ENCODE measurements at regions not wholly inside any gene's neighbourhood (a gene's known extent, or its start where the extent isn't known, plus 50 kb on each side); places are given as distances from the start of the nearest gene placed in this dataset.
A peak's percentile ranks its signal among the peaks of the same experiment; 100 is the strongest.

DNA sequence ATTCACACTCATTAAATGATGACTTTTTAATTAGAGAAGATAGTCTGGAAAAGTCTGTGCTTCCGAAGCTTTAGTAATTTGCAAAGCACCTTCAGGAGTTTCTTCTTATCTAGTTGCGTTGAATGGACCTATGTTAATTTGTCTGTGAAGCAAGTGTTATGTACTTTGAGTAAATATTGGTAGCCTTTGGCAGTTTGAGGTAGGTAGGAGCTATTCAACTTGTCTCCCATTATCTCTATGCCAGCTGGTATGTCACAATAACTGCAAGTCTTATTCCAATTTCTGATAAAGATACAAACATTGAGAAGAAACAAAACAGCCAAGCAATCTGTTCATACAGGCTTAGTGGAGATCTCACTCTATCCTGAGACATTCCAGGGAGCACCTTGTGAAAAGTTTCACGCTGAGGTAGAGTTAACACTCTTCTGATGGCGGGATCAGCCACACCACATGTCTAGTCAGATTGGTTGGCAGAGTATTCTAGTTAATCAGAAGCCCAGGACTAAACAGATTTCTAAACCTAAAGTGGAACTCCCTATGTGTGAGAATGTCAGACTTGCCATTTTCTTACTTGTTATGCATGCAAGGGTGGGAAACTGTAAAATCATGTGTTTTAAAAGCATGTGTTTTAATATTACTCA lies 219.8 kb upstream of the MANEA start:
- ATAC-seq (no peak), DNase-seq (ENCODE audit: low spot score) (no peak)
- H3K27ac Mint-ChIP-seq, result no peak overlapping the region
- peaks cover 7% of the 10 kb centered on the region for H3K9me3 Mint-ChIP-seq
- H3K27me3 Mint-ChIP-seq (ENCODE audit: low read depth), result no peaks in the 10 kb centered on the region
- H3K4me1 Mint-ChIP-seq, result no peaks in the 10 kb centered on the region
- POLR2A ChIA-PET, result no interaction called here
- CTCF ChIA-PET, result no interaction called here
- TF ChIP-seq, protein P1, sequence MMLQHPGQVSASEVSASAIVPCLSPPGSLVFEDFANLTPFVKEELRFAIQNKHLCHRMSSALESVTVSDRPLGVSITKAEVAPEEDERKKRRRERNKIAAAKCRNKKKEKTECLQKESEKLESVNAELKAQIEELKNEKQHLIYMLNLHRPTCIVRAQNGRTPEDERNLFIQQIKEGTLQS (CRISPR knock-in tag; conservative IDR thresholded peaks at IDR 0.05), result no peak
- TF ChIP-seq, protein P2, sequence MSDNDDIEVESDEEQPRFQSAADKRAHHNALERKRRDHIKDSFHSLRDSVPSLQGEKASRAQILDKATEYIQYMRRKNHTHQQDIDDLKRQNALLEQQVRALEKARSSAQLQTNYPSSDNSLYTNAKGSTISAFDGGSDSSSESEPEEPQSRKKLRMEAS (CRISPR knock-in tag; IDR thresholded peaks at IDR 0.05), result no peak
- TF ChIP-seq GABPB1 (CRISPR knock-in tag; IDR thresholded peaks at IDR 0.05) (no peak), EMX1 (CRISPR knock-in tag; IDR thresholded peaks at IDR 0.05) (no peak), KAT7 (CRISPR knock-in tag; IDR thresholded peaks at IDR 0.05; ENCODE audit: borderline replicate concordance) (no peak), ZNF423 (CRISPR knock-in tag; IDR thresholded peaks at IDR 0.05) (no peak), PRRX2 (CRISPR knock-in tag; IDR thresholded peaks at IDR 0.05) (no peak)
- H3K4me3 Mint-ChIP-seq, result no peak overlapping the region
- no peaks in the 10 kb centered on the region for H3K36me3 Mint-ChIP-seq

DNA sequence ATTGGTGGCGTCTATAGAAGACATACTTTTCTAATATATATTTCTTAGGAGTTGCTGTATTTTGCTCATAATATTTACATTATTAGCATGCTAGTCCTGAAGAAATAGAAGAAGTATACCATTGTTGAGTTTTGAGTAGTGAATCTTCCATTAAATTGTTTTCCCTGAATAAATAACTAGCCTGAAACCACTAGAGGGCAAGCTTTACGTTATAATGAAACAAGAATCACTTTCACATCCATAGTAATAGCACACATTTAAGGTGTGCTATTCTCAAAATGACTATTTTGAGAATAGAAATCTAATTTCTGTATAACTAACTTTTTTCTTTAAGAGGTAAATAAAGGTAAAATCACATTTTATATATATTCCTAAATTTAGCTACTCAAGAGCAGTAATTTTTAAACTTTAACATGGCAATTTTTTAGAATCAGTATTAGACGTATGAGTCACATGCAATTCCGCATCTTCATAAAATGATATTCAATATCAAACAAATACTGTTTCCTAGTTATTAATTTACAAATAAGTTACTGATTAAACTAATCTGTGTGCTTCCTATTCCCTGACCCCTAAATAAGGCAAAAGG lies 213.2 kb upstream of the MANEA start:
- no peak for TF ChIP-seq ZNF121 (CRISPR knock-in tag; IDR thresholded peaks at IDR 0.05)
- TF ChIP-seq, protein P3, sequence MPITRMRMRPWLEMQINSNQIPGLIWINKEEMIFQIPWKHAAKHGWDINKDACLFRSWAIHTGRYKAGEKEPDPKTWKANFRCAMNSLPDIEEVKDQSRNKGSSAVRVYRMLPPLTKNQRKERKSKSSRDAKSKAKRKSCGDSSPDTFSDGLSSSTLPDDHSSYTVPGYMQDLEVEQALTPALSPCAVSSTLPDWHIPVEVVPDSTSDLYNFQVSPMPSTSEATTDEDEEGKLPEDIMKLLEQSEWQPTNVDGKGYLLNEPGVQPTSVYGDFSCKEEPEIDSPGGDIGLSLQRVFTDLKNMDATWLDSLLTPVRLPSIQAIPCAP (CRISPR knock-in tag; IDR thresholded peaks at IDR 0.05), result no peak
- TF ChIP-seq, protein P4, sequence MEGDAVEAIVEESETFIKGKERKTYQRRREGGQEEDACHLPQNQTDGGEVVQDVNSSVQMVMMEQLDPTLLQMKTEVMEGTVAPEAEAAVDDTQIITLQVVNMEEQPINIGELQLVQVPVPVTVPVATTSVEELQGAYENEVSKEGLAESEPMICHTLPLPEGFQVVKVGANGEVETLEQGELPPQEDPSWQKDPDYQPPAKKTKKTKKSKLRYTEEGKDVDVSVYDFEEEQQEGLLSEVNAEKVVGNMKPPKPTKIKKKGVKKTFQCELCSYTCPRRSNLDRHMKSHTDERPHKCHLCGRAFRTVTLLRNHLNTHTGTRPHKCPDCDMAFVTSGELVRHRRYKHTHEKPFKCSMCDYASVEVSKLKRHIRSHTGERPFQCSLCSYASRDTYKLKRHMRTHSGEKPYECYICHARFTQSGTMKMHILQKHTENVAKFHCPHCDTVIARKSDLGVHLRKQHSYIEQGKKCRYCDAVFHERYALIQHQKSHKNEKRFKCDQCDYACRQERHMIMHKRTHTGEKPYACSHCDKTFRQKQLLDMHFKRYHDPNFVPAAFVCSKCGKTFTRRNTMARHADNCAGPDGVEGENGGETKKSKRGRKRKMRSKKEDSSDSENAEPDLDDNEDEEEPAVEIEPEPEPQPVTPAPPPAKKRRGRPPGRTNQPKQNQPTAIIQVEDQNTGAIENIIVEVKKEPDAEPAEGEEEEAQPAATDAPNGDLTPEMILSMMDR (IDR thresholded peaks at IDR 0.05), result peak; percentile 48; the same call in 1 of the 2 replicates
- TF ChIP-seq, protein P1 (CRISPR knock-in tag; conservative IDR thresholded peaks at IDR 0.05), result no peak
- TF ChIP-seq, protein P5, sequence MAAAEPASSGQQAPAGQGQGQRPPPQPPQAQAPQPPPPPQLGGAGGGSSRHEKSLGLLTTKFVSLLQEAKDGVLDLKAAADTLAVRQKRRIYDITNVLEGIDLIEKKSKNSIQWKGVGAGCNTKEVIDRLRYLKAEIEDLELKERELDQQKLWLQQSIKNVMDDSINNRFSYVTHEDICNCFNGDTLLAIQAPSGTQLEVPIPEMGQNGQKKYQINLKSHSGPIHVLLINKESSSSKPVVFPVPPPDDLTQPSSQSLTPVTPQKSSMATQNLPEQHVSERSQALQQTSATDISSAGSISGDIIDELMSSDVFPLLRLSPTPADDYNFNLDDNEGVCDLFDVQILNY (CRISPR knock-in tag; IDR thresholded peaks at IDR 0.05), result no peak
- no peak for DNase-seq (ENCODE audit: low spot score)
- H3K27ac Mint-ChIP-seq, result no peak overlapping the region

DNA sequence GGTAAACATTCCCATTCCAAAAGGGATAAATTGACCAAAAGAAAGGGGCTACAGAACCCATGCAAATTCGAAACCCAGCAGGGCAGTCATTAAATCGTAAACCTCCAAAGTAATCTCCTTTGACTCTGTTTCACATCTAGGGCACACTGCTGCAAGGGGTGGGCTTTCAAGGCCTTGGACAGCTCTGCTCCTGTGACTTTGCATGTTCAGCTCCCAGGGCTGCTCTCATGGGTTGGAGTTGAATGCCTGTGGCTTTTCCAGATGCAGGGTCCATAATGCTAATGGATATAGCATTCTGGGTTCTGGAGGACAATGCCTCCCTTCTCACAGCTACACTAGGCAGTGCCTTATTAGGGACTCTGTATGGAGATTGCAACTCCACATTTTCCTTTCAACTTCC lies 211.9 kb upstream of the MANEA start:
- ChIA-PET CTCF (interaction anchor here (0.9 to 1.2 kb wide), 2 partner anchors 48 to 502 kb away, joined by 3 read pairs; no protein-coding TSS in a partner anchor), POLR2A (interaction anchor here (1.2 kb wide), 1 partner anchor 80 kb away, joined by 3 read pairs; no protein-coding TSS in a partner anchor)
- TF ChIP-seq, protein P6, sequence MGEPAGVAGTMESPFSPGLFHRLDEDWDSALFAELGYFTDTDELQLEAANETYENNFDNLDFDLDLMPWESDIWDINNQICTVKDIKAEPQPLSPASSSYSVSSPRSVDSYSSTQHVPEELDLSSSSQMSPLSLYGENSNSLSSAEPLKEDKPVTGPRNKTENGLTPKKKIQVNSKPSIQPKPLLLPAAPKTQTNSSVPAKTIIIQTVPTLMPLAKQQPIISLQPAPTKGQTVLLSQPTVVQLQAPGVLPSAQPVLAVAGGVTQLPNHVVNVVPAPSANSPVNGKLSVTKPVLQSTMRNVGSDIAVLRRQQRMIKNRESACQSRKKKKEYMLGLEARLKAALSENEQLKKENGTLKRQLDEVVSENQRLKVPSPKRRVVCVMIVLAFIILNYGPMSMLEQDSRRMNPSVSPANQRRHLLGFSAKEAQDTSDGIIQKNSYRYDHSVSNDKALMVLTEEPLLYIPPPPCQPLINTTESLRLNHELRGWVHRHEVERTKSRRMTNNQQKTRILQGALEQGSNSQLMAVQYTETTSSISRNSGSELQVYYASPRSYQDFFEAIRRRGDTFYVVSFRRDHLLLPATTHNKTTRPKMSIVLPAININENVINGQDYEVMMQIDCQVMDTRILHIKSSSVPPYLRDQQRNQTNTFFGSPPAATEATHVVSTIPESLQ (CRISPR knock-in tag; IDR thresholded peaks at IDR 0.05), result no peak
- no peak for TF ChIP-seq GRHL2 (CRISPR knock-in tag; IDR thresholded peaks at IDR 0.05; ENCODE audit: insufficient replicate concordance, severe bottlenecking)
- TF ChIP-seq, protein P7, sequence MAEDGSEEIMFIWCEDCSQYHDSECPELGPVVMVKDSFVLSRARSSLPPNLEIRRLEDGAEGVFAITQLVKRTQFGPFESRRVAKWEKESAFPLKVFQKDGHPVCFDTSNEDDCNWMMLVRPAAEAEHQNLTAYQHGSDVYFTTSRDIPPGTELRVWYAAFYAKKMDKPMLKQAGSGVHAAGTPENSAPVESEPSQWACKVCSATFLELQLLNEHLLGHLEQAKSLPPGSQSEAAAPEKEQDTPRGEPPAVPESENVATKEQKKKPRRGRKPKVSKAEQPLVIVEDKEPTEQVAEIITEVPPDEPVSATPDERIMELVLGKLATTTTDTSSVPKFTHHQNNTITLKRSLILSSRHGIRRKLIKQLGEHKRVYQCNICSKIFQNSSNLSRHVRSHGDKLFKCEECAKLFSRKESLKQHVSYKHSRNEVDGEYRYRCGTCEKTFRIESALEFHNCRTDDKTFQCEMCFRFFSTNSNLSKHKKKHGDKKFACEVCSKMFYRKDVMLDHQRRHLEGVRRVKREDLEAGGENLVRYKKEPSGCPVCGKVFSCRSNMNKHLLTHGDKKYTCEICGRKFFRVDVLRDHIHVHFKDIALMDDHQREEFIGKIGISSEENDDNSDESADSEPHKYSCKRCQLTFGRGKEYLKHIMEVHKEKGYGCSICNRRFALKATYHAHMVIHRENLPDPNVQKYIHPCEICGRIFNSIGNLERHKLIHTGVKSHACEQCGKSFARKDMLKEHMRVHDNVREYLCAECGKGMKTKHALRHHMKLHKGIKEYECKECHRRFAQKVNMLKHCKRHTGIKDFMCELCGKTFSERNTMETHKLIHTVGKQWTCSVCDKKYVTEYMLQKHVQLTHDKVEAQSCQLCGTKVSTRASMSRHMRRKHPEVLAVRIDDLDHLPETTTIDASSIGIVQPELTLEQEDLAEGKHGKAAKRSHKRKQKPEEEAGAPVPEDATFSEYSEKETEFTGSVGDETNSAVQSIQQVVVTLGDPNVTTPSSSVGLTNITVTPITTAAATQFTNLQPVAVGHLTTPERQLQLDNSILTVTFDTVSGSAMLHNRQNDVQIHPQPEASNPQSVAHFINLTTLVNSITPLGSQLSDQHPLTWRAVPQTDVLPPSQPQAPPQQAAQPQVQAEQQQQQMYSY (CRISPR knock-in tag; IDR thresholded peaks at IDR 0.05), result peak; percentile 42; the same call in 1 of the 2 replicates
- TF ChIP-seq, protein P8, sequence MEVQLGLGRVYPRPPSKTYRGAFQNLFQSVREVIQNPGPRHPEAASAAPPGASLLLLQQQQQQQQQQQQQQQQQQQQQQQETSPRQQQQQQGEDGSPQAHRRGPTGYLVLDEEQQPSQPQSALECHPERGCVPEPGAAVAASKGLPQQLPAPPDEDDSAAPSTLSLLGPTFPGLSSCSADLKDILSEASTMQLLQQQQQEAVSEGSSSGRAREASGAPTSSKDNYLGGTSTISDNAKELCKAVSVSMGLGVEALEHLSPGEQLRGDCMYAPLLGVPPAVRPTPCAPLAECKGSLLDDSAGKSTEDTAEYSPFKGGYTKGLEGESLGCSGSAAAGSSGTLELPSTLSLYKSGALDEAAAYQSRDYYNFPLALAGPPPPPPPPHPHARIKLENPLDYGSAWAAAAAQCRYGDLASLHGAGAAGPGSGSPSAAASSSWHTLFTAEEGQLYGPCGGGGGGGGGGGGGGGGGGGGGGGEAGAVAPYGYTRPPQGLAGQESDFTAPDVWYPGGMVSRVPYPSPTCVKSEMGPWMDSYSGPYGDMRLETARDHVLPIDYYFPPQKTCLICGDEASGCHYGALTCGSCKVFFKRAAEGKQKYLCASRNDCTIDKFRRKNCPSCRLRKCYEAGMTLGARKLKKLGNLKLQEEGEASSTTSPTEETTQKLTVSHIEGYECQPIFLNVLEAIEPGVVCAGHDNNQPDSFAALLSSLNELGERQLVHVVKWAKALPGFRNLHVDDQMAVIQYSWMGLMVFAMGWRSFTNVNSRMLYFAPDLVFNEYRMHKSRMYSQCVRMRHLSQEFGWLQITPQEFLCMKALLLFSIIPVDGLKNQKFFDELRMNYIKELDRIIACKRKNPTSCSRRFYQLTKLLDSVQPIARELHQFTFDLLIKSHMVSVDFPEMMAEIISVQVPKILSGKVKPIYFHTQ (CRISPR knock-in tag; IDR thresholded peaks at IDR 0.05), result no peak
- H3K36me3 Mint-ChIP-seq, result no peaks in the 10 kb centered on the region
- H3K4me3 Mint-ChIP-seq, result no peak overlapping the region
- no peaks in the 10 kb centered on the region for H3K27me3 Mint-ChIP-seq (ENCODE audit: low read depth)
- peaks cover 22% of the 10 kb centered on the region for H3K4me1 Mint-ChIP-seq
- ATAC-seq (peak; percentile 91), DNase-seq (ENCODE audit: low spot score) (no peak)
- H3K27ac Mint-ChIP-seq, result no peak overlapping the region
- H3K9me3 Mint-ChIP-seq, result no peaks in the 10 kb centered on the region

More for the DNA sequence above, 213.2 kb upstream of the MANEA start:
- no peaks in the 10 kb centered on the region for H3K36me3 Mint-ChIP-seq
- ChIA-PET POLR2A (no interaction called here), CTCF (no interaction called here)
- H3K4me1 Mint-ChIP-seq, result peaks cover 22% of the 10 kb centered on the region
- H3K9me3 Mint-ChIP-seq, result no peaks in the 10 kb centered on the region
- H3K4me3 Mint-ChIP-seq, result no peak overlapping the region
- no peaks in the 10 kb centered on the region for H3K27me3 Mint-ChIP-seq (ENCODE audit: low read depth)
- ATAC-seq, result no peak; the same call in 1 of the 2 replicates

Data from WTC11 (cell line).